BJ (cell line): ENCODE measurements at regions not wholly inside any gene's neighbourhood (a gene's known extent, or its start where the extent isn't known, plus 50 kb on each side); places are given as distances from the start of the nearest gene placed in this dataset.

Source experiments
- CTCF ChIA-PET: fragments of 350-600 bp; formaldehyde crosslinking; extraction: SDS; loops from one replicate; lab custom pipeline; 2021; ENCODE audit warnings: antibody characterized with exemption, inconsistent platforms; lab: Yijun Ruan, JAX
- POLR2A ChIA-PET: fragments of 300-600 bp; sonication (Branson Sonifier 250); formaldehyde crosslinking; extraction: SDS; loops from one replicate; lab custom pipeline; 2021; ENCODE audit warnings: antibody characterized with exemption; lab: Charles Lee
- DNase-seq: peaks from one replicate; pipeline ENCODE4 v3.0.0-alpha.2; 2011; ENCODE audit warnings: low read depth
- H3K27me3 ChIP-seq: 2 replicates; pipeline ENCODE4 v1.6.0; 2011; ENCODE audit warnings: low read length; ENCODE audit not compliant: control insufficient read depth, insufficient read depth
- H3K36me3 ChIP-seq: 2 replicates; pipeline ENCODE4 v1.5.1; 2011; ENCODE audit warnings: low read length; ENCODE audit not compliant: control insufficient read depth, insufficient read depth
- H3K4me3 ChIP-seq: 2 replicates; pipeline ENCODE4 v1.5.1; 2011; ENCODE audit warnings: low read depth, mild to moderate bottlenecking, control low read depth, low read length
- CTCF ChIP-seq: IDR thresholded peaks from 2 replicates; pipeline ENCODE4 v1.5.1; 2011; ENCODE audit warnings: low read depth, mild to moderate bottlenecking, control low read depth, inconsistent platforms, low read length, moderate library complexity; ENCODE audit not compliant: insufficient read depth

GRCh38 chr7:1341361-1342089, 108.9 kb downstream of the UNCX start:
- POLR2A ChIA-PET: no interaction called here
- H3K4me3 ChIP-seq: no peak overlapping the region
- DNase-seq: no peak
- H3K27me3 ChIP-seq: no peaks in the 10 kb centered on the region
- no peaks in the 10 kb centered on the region for H3K36me3 ChIP-seq
- CTCF ChIA-PET: no interaction called here
- TF ChIP-seq CTCF: no peak

- CTCF ChIA-PET: no interaction called here
- TF ChIP-seq CTCF: no peak
- DNase-seq: no peak
Measured at GRCh38 chr7:1342090-1342640, 109.5 kb downstream of the UNCX start.

DNA sequence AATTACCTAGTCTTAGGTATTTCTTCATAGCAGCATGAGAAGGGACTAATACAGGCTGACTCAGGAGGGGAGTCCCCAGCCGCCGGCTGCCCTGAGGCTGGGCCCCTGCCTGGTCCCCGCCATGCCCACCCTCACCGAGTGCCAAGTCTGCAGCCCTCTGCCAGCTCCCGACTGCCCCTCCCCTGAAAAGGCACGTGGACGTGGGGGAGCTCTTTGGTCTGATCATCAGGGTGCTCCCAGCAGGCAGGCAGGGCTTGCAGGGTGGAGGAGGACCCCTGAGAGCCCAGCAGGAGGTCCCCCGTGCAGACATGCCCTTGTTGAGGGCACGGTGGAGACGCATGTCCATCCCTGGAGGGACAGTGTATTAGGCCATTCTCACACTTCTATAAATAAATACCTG, 110.9 kb downstream of the UNCX start:
- no peak for DNase-seq
- Histone ChIP-seq H3K4me3 (no peak overlapping the region), H3K27me3 (peaks cover 3% of the 10 kb centered on the region; the same call in 1 of the 2 replicates), H3K36me3 (no peaks in the 10 kb centered on the region)
- TF ChIP-seq CTCF: no peak
- ChIA-PET CTCF (no interaction called here), POLR2A (no interaction called here)

More at GRCh38 chr7:1342090-1342640, 109.5 kb downstream of the UNCX start:
- Histone ChIP-seq H3K27me3 (no peaks in the 10 kb centered on the region; the same call in 1 of the 2 replicates), H3K36me3 (no peaks in the 10 kb centered on the region), H3K4me3 (no peak overlapping the region)
- POLR2A ChIA-PET: no interaction called here

DNA sequence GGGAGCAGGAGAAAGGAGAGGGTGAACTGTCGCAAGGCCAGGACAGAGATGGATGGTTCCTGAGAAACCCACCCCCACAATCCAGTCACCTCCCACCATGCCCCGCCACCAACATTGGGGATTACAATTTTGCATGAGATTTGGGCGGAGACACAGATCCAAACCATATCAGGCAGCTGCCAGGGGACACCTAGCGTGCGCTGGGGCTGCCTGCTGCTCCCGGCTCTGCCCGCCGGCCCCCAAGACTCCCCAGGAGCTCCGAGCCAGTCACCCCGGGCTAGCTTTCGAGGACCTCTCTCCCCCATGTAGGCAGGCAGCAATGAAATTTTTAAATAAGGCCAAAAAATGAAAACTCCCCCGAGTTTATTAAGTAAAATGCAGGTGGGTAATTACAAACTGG, 111.7 kb downstream of the UNCX start:
- Histone ChIP-seq H3K4me3 (no peak overlapping the region), H3K36me3 (no peaks in the 10 kb centered on the region), H3K27me3 (peaks cover 3% of the 10 kb centered on the region; the same call in 1 of the 2 replicates)
- no peak for DNase-seq
- CTCF ChIA-PET: no interaction called here
- TF ChIP-seq CTCF: no peak
- POLR2A ChIA-PET: no interaction called here

- no peak for DNase-seq
- Histone ChIP-seq H3K36me3 (no peaks in the 10 kb centered on the region), H3K4me3 (no peak overlapping the region), H3K27me3 (peaks cover 3% of the 10 kb centered on the region; the same call in 1 of the 2 replicates)
- no peak for TF ChIP-seq CTCF
- ChIA-PET CTCF (no interaction called here), POLR2A (no interaction called here)
Measured at GRCh38 chr7:1344981-1345701, 112.5 kb downstream of the UNCX start.
